HEK293 (cell line): ENCODE measurements at regions not wholly inside any gene's neighbourhood (a gene's known extent, or its start where the extent isn't known, plus 50 kb on each side); places are given as distances from the start of the nearest gene placed in this dataset.

Source experiments
- CTCF ChIA-PET: fragments of 350-600 bp; formaldehyde crosslinking; extraction: SDS; loops from one replicate; lab custom pipeline; 2021; ENCODE audit warnings: antibody characterized with exemption; lab: Yijun Ruan, JAX
- POLR2A ChIA-PET: fragments of 300-600 bp; formaldehyde crosslinking; extraction: SDS; loops from one replicate; lab custom pipeline; 2020; ENCODE audit warnings: antibody characterized with exemption, inconsistent platforms; lab: Yijun Ruan, JAX
- H3K27ac ChIP-seq: fragments of 200-500 bp; sonication (Bioruptor generic); 2 replicates; pipeline ENCODE4 v1.5.1; 2014; ENCODE audit warnings: low read depth, low read length, control low read depth, inconsistent platforms; ENCODE audit errors: extremely low read depth
- H3K36me3 ChIP-seq, 2 experiments: fragments of 200-500 bp in 1 of 2; sonication (Bioruptor generic) in 1 of 2; 1 replicate in 1 of 2; 2 replicates in 1 of 2; pipeline ENCODE4 v1.5.1; 2014 to 2017; ENCODE audit warnings: inconsistent platforms in 2 of 2, low read length in 2 of 2; ENCODE audit not compliant: control insufficient read depth in 2 of 2, insufficient read depth in 1 of 2
- H3K4me1 ChIP-seq: fragments of 200-500 bp; sonication (Bioruptor generic); 2 replicates; pipeline ENCODE4 v1.5.1; 2014; ENCODE audit warnings: mild to moderate bottlenecking, low read length, inconsistent platforms; ENCODE audit not compliant: control insufficient read depth, insufficient read depth
- H3K4me3 ChIP-seq: 2 replicates; pipeline ENCODE4 v1.5.1; 2011; ENCODE audit warnings: low read depth, mild to moderate bottlenecking, control low read depth, low read length, moderate library complexity
- H3K9me3 ChIP-seq: fragments of 200-500 bp; sonication (Bioruptor generic); 2 replicates; pipeline ENCODE4 v1.5.1; 2014; ENCODE audit warnings: low read depth, low read length, inconsistent platforms; ENCODE audit not compliant: control insufficient read depth, insufficient read depth
- KLF1 ChIP-seq: fragments of 450-650 bp; formaldehyde crosslinking; IDR thresholded peaks from 2 replicates; pipeline ENCODE4 v1.5.1; 2016; ENCODE audit warnings: missing biosample characterization, missing genetic modification characterization
- KLF9 ChIP-seq: fragments of 450-650 bp; formaldehyde crosslinking; IDR thresholded peaks from 2 replicates; pipeline ENCODE4 v1.5.1; 2016; ENCODE audit warnings: missing biosample characterization, missing genetic modification characterization, low read depth
- MEIS1 ChIP-seq: sonication (generic); formaldehyde crosslinking; IDR thresholded peaks from 2 replicates; pipeline ENCODE4 v1.8.1; 2022; ENCODE audit warnings: missing genetic modification reagents, mild to moderate bottlenecking, borderline replicate concordance
- SP7 ChIP-seq: fragments of 450-650 bp; formaldehyde crosslinking; IDR thresholded peaks from 2 replicates; pipeline ENCODE4 v1.5.1; 2016; ENCODE audit warnings: missing biosample characterization, missing genetic modification characterization
- TCF7L2 ChIP-seq: IDR thresholded peaks from 2 replicates; pipeline ENCODE4 v1.6.1; 2011; ENCODE audit warnings: low read depth, mild to moderate bottlenecking, inconsistent platforms, low read length, moderate library complexity, borderline replicate concordance
- ZBTB1 ChIP-seq: fragments of 450-650 bp; formaldehyde crosslinking; IDR thresholded peaks from 2 replicates; pipeline ENCODE4 v1.5.1; 2016; ENCODE audit warnings: missing biosample characterization, missing genetic modification characterization
- ZFP3 ChIP-seq: fragments of 450-650 bp; formaldehyde crosslinking; IDR thresholded peaks from 2 replicates; pipeline ENCODE4 v1.5.1; 2016; ENCODE audit warnings: low read depth, missing biosample characterization, missing genetic modification characterization
- ZIC2 ChIP-seq: fragments of 450-650 bp; formaldehyde crosslinking; IDR thresholded peaks from 2 replicates; pipeline ENCODE4 v1.5.1; 2016; ENCODE audit warnings: missing biosample characterization, missing genetic modification characterization
- ZNF138 ChIP-seq: fragments of 450-650 bp; formaldehyde crosslinking; IDR thresholded peaks from 2 replicates; pipeline ENCODE4 v1.5.1; 2016; ENCODE audit warnings: missing biosample characterization, missing genetic modification characterization, borderline replicate concordance
- ZNF223 ChIP-seq: fragments of 450-650 bp; formaldehyde crosslinking; IDR thresholded peaks from 2 replicates; pipeline ENCODE4 v1.5.1; 2016; ENCODE audit warnings: missing biosample characterization, missing genetic modification characterization
- ZNF23 ChIP-seq: fragments of 450-650 bp; formaldehyde crosslinking; IDR thresholded peaks from 2 replicates; pipeline ENCODE4 v1.5.1; 2016; ENCODE audit warnings: missing biosample characterization, missing genetic modification characterization, borderline replicate concordance
- ZNF239 ChIP-seq: fragments of 450-650 bp; formaldehyde crosslinking; IDR thresholded peaks from 2 replicates; pipeline ENCODE4 v1.5.1; 2016; ENCODE audit warnings: missing biosample characterization, missing genetic modification characterization
- ZNF514 ChIP-seq: fragments of 450-650 bp; formaldehyde crosslinking; IDR thresholded peaks from 2 replicates; pipeline ENCODE4 v1.5.1; 2016; ENCODE audit warnings: missing biosample characterization, missing genetic modification characterization
- ZNF555 ChIP-seq: fragments of 450-650 bp; formaldehyde crosslinking; conservative IDR thresholded peaks from 2 replicates; pipeline ENCODE4 v1.5.1; 2017; ENCODE audit warnings: missing biosample characterization, mild to moderate bottlenecking, missing genetic modification characterization, inconsistent platforms
- ZNF596 ChIP-seq: fragments of 450-650 bp; IDR thresholded peaks from 2 replicates; pipeline ENCODE4 v1.5.0; 2018; ENCODE audit warnings: missing biosample characterization, mild to moderate bottlenecking, missing genetic modification characterization, moderate library complexity
- ZNF626 ChIP-seq: fragments of 450-650 bp; sonication (Bioruptor Pico); formaldehyde crosslinking; IDR thresholded peaks from 2 replicates; pipeline ENCODE4 v1.5.1; 2018; ENCODE audit warnings: missing biosample characterization, missing genetic modification characterization, inconsistent platforms
- ZNF664 ChIP-seq: fragments of 450-650 bp; formaldehyde crosslinking; IDR thresholded peaks from 2 replicates; pipeline ENCODE4 v1.5.1; 2016; ENCODE audit warnings: missing biosample characterization, missing genetic modification characterization
- ZNF707 ChIP-seq: fragments of 450-650 bp; formaldehyde crosslinking; IDR thresholded peaks from 2 replicates; pipeline ENCODE4 v1.5.1; 2016; ENCODE audit warnings: missing biosample characterization, missing genetic modification characterization
- ZXDB ChIP-seq: fragments of 450-650 bp; formaldehyde crosslinking; IDR thresholded peaks from 2 replicates; pipeline ENCODE4 v1.5.1; 2016; ENCODE audit warnings: missing biosample characterization, missing genetic modification characterization
- TF ChIP-seq, protein P1 (sequence below): fragments of 450-650 bp; formaldehyde crosslinking; IDR thresholded peaks from 2 replicates; pipeline ENCODE4 v1.5.1; 2016; ENCODE audit warnings: missing biosample characterization, missing genetic modification characterization
- TF ChIP-seq, protein P2 (sequence below): fragments of 450-650 bp; formaldehyde crosslinking; IDR thresholded peaks from 2 replicates; pipeline ENCODE4 v1.5.1; 2016; ENCODE audit warnings: missing biosample characterization, missing genetic modification characterization
- TF ChIP-seq, protein P3 (sequence below): fragments of 450-650 bp; formaldehyde crosslinking; IDR thresholded peaks from 2 replicates; pipeline ENCODE4 v1.5.1; 2016; ENCODE audit warnings: missing biosample characterization, missing genetic modification characterization
- TF ChIP-seq, protein P4 (sequence below): fragments of 450-650 bp; formaldehyde crosslinking; IDR thresholded peaks from 2 replicates; pipeline ENCODE4 v1.5.1; 2017; ENCODE audit warnings: missing biosample characterization, mild to moderate bottlenecking, missing genetic modification characterization, moderate library complexity

DNA sequence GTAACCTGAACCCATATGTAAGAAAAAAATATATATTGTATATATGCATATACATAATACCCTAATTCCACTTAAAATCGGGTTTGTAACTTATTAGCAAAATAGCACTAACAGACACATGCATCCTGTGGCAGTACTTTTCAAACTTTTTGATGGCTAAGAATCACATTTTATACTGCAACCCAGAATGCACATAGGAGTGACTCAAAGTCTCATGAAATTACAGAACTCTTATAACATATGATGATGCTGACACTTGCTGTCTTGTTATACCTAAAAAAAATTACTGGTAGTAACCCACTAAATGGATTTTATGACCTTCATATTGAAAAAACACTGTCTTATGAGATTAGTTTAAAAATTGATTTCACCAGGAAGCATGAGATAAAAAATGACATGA is 152.4 kb upstream of the FRMD4B start (continued):
- TF ChIP-seq ZNF707 (tag by site-specific recombination) (no peak), ZNF626 (tag by site-specific recombination) (no peak)
- TF ChIP-seq, protein P1, sequence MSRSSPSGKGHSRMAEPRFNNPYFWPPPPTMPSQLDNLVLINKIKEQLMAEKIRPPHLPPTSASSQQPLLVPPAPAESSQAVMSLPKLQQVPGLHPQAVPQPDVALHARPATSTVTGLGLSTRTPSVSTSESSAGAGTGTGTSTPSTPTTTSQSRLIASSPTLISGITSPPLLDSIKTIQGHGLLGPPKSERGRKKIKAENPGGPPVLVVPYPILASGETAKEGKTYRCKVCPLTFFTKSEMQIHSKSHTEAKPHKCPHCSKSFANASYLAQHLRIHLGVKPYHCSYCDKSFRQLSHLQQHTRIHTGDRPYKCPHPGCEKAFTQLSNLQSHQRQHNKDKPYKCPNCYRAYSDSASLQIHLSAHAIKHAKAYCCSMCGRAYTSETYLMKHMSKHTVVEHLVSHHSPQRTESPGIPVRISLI: no peak
- TF ChIP-seq, protein P2, sequence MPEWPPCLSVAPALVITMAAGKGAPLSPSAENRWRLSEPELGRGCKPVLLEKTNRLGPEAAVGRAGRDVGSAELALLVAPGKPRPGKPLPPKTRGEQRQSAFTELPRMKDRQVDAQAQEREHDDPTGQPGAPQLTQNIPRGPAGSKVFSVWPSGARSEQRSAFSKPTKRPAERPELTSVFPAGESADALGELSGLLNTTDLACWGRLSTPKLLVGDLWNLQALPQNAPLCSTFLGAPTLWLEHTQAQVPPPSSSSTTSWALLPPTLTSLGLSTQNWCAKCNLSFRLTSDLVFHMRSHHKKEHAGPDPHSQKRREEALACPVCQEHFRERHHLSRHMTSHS (tag by site-specific recombination): no peak

DNA sequence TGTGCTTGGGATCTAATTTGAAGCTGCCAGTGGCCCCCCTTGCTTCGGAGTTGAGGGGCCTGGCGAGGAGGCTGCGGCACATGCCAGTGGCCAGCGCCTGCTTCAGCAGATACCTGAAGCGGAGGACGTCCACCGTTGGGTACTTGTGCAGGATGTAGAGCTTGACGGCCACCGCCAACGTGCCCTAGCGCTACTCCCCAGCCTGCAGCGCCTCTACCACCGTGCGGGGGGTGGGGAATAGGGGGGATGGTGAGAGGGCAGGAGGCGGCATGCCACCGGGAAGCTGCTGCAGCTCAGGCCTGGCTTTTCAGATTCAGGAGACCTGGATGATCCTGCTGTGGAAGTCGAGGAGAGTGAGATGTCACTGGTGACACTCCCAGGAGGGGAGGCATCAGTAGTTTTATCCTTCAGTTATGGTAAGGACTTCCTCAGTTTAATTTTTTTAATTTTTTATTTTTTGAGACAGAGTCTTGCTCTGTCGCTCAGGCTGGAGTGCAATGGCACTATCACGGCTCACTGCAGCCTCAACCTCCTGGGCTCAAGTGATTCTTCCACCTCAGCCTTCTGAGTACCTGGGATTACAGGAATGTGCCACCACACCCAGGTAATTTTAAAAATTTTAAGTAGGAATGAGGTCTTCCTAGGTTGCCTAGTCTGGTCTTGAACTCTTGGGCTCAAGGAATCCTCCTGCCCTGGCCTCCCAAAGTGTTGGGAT is 150.6 kb upstream of the FRMD4B start:
- no peak overlapping the region for H3K4me3 ChIP-seq
- POLR2A ChIA-PET: no interaction called here

DNA sequence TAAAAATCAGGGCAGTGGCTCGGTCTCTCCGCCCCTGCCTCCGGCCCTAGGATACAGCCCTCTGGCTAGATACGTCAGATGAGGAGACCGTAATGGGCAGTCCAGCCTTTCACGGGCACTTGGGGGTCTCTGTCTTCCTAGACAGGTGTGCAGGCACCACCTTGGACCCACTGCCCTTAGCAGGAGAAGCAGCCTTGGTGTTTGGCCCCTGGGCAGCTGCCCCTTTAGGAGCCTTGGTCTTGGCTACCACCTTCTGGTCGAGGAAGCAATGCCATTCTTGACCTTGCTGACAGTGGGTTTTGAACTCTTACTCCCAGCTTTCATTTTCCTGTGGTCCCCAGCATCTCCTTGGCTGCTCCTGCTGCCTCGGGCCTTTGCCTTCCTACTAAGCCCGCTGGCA is 149.7 kb upstream of the FRMD4B start:
- Histone ChIP-seq H3K9me3 (no peaks in the 10 kb centered on the region), H3K4me1 (peaks cover 6% of the 10 kb centered on the region; the same call in 1 of the 2 replicates), H3K4me3 (no peak overlapping the region), H3K27ac (no peak overlapping the region), H3K36me3 (no peaks in the 10 kb centered on the region)
- TF ChIP-seq KLF1 (tag by site-specific recombination) (no peak), ZNF23 (no peak), ZNF514 (tag by site-specific recombination) (no peak), ZNF596 (tag by site-specific recombination) (no peak), ZFP3 (tag by site-specific recombination) (no peak), ZBTB1 (tag by site-specific recombination) (no peak), SP7 (no peak), ZNF555 (tag by site-specific recombination) (no peak), ZNF239 (no peak)
- TF ChIP-seq, protein P3, sequence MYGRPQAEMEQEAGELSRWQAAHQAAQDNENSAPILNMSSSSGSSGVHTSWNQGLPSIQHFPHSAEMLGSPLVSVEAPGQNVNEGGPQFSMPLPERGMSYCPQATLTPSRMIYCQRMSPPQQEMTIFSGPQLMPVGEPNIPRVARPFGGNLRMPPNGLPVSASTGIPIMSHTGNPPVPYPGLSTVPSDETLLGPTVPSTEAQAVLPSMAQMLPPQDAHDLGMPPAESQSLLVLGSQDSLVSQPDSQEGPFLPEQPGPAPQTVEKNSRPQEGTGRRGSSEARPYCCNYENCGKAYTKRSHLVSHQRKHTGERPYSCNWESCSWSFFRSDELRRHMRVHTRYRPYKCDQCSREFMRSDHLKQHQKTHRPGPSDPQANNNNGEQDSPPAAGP (tag by site-specific recombination): no peak
- ChIA-PET CTCF (no interaction called here), POLR2A (no interaction called here)

More for the DNA sequence above, 150.6 kb upstream of the FRMD4B start:
- Histone ChIP-seq H3K36me3 (no peaks in the 10 kb centered on the region), H3K27ac (no peak overlapping the region), H3K9me3 (no peaks in the 10 kb centered on the region), H3K4me1 (peaks cover 8% of the 10 kb centered on the region; the same call in 1 of the 2 replicates)
- CTCF ChIA-PET: interaction anchor here (0.6 kb wide), 1 partner anchor 25 kb away, joined by 3 read pairs; no protein-coding TSS in a partner anchor
- TF ChIP-seq MEIS1 (CRISPR knock-in tag) (no peak), ZNF664 (tag by site-specific recombination) (no peak), KLF9 (tag by site-specific recombination) (no peak), ZNF138 (tag by site-specific recombination) (no peak), TCF7L2 (no peak), ZIC2 (tag by site-specific recombination) (no peak), ZXDB (no peak), SP7 (no peak), ZNF223 (no peak)
- TF ChIP-seq, protein P4, sequence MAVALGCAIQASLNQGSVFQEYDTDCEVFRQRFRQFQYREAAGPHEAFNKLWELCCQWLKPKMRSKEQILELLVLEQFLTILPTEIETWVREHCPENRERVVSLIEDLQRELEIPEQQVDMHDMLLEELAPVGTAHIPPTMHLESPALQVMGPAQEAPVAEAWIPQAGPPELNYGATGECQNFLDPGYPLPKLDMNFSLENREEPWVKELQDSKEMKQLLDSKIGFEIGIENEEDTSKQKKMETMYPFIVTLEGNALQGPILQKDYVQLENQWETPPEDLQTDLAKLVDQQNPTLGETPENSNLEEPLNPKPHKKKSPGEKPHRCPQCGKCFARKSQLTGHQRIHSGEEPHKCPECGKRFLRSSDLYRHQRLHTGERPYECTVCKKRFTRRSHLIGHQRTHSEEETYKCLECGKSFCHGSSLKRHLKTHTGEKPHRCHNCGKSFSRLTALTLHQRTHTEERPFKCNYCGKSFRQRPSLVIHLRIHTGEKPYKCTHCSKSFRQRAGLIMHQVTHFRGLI: no peak
- TF ChIP-seq, all 188 proteins: peak for 0
